ENCODE measurements at regions not wholly inside any gene's neighbourhood (a gene's known extent, or its start where the extent isn't known, plus 50 kb on each side); places are given as distances from the start of the nearest gene placed in this dataset.

GRCh38 chr2:33746208-33746800, 147.2 kb upstream of the FAM98A start:
- intact Hi-C loops (cut with micrococcal nuclease): no loop called here
- H3K79me2 ChIP-seq (ENCODE audit: insufficient read depth, low read length): no peaks in the 10 kb centered on the region
- H3K4me3 ChIP-seq (replicated peaks in 1 of 3; ENCODE audit: low read depth in 2 of 3, low read length in 3 of 3): no peak overlapping the region
- Mint-ChIP-seq H3K27me3 (ENCODE audit: low read depth in 3 of 3) (peaks cover 0 to 4% (median 3%) of the 10 kb centered on the region in 3 donors), H3K36me3 (no peaks in the 10 kb centered on the region), H3K4me1 (no peaks in the 10 kb centered on the region), H3K4me3 (no peak overlapping the region), H3K27ac (no peak overlapping the region), H3K9me3 (peaks cover 7 to 25% (median 14%) of the 10 kb centered on the region in 7 donors)
- H3K9ac ChIP-seq (ENCODE audit: insufficient read depth, low read length, poor library complexity, severe bottlenecking): no peak overlapping the region
- no peaks in the 10 kb centered on the region for H3K27me3 ChIP-seq (ENCODE audit: control insufficient read depth in 2 of 2, insufficient read depth in 2 of 2, low read length in 2 of 2)
- no peaks in the 10 kb centered on the region for H4K20me1 ChIP-seq (ENCODE audit: insufficient read depth, low read length)
- 80% methylated on average over 1 of the region's 2 CpGs for WGBS (ENCODE audit: insufficient coverage)
- H2AFZ ChIP-seq (ENCODE audit: insufficient read depth, low read depth, low read length, poor library complexity, severe bottlenecking): no peak overlapping the region
- peaks cover 22 to 24% of the 10 kb centered on the region in 2 donors for H3K9me3 ChIP-seq (replicated peaks in 1 of 2; ENCODE audit: control insufficient read depth in 1 of 2, insufficient read depth in 1 of 2, low read length in 2 of 2)
- no peaks in the 10 kb centered on the region for H3K36me3 ChIP-seq (replicated peaks in 1 of 2; ENCODE audit: control insufficient read depth in 1 of 2, insufficient read depth in 2 of 2, low read length in 2 of 2)
- H3K4me1 ChIP-seq (ENCODE audit: control insufficient read depth in 1 of 2, insufficient read depth in 2 of 2, low read length in 2 of 2): no peaks in the 10 kb centered on the region
- H3K4me2 ChIP-seq (replicated peaks; ENCODE audit: extremely low read depth, low read length, poor library complexity, severe bottlenecking): no peak overlapping the region
- no peak for DNase-seq
- TF ChIP-seq, protein P1, sequence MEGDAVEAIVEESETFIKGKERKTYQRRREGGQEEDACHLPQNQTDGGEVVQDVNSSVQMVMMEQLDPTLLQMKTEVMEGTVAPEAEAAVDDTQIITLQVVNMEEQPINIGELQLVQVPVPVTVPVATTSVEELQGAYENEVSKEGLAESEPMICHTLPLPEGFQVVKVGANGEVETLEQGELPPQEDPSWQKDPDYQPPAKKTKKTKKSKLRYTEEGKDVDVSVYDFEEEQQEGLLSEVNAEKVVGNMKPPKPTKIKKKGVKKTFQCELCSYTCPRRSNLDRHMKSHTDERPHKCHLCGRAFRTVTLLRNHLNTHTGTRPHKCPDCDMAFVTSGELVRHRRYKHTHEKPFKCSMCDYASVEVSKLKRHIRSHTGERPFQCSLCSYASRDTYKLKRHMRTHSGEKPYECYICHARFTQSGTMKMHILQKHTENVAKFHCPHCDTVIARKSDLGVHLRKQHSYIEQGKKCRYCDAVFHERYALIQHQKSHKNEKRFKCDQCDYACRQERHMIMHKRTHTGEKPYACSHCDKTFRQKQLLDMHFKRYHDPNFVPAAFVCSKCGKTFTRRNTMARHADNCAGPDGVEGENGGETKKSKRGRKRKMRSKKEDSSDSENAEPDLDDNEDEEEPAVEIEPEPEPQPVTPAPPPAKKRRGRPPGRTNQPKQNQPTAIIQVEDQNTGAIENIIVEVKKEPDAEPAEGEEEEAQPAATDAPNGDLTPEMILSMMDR (IDR thresholded peaks at IDR 0.05): no peak
- H3K27ac ChIP-seq (ENCODE audit: low read depth in 1 of 2, low read length in 2 of 2): no peak overlapping the region

DNA sequence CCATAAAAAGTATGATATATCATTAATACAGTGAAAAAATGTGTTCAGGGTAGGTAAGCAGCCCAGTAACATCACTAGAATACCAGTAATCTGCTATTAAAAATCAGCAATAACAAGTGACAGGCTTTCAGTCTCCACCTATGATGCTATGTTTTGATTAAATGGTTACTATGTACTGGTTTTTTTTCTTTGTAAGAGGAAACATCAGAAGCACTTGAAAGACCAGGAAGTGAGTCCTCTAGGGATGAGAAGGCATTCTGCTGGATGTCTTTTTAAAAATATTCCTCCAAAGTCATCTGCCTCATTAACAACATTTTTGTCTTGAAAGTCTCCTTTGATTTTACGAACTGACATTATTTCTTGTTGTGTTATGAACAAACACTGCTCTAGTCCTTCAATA, 136.0 kb upstream of the FAM98A start:
- whole genome bisulfite sequencing (ENCODE audit: insufficient coverage): no CpG with 5 or more reads among the region's 1 CpG
- H3K36me3 ChIP-seq (replicated peaks in 1 of 2; ENCODE audit: control insufficient read depth in 1 of 2, insufficient read depth in 2 of 2, low read length in 2 of 2): no peaks in the 10 kb centered on the region
- no peak overlapping the region for H3K4me3 ChIP-seq (replicated peaks in 1 of 3; ENCODE audit: low read depth in 2 of 3, low read length in 3 of 3)
- H3K4me1 ChIP-seq (ENCODE audit: control insufficient read depth in 1 of 2, insufficient read depth in 2 of 2, low read length in 2 of 2): no peaks in the 10 kb centered on the region
- no peak overlapping the region for H2AFZ ChIP-seq (ENCODE audit: insufficient read depth, low read depth, low read length, poor library complexity, severe bottlenecking)
- Mint-ChIP-seq H3K27me3 (ENCODE audit: low read depth in 3 of 3) (peaks cover 0 to 2% (median 0%) of the 10 kb centered on the region in 3 donors), H3K27ac (no peak overlapping the region), H3K4me1 (no peaks in the 10 kb centered on the region), H3K36me3 (no peaks in the 10 kb centered on the region), H3K9me3 (peaks cover 0 to 9% (median 4%) of the 10 kb centered on the region in 7 donors), H3K4me3 (no peak overlapping the region)
- no peaks in the 10 kb centered on the region for H3K27me3 ChIP-seq (ENCODE audit: control insufficient read depth in 2 of 2, insufficient read depth in 2 of 2, low read length in 2 of 2)
- TF ChIP-seq, protein P1 (IDR thresholded peaks at IDR 0.05): no peak
- no peaks in the 10 kb centered on the region for H3K79me2 ChIP-seq (ENCODE audit: insufficient read depth, low read length)
- H4K20me1 ChIP-seq (ENCODE audit: insufficient read depth, low read length): no peaks in the 10 kb centered on the region
- H3K27ac ChIP-seq (ENCODE audit: low read depth in 1 of 2, low read length in 2 of 2): no peak overlapping the region
- no peaks in the 10 kb centered on the region for H3K9me3 ChIP-seq (replicated peaks in 1 of 2; ENCODE audit: control insufficient read depth in 1 of 2, insufficient read depth in 1 of 2, low read length in 2 of 2)
- intact Hi-C loops (cut with micrococcal nuclease): no loop called here
- H3K9ac ChIP-seq (ENCODE audit: insufficient read depth, low read length, poor library complexity, severe bottlenecking): no peak overlapping the region
- H3K4me2 ChIP-seq (replicated peaks; ENCODE audit: extremely low read depth, low read length, poor library complexity, severe bottlenecking): no peak overlapping the region
- DNase-seq: no peak

Data from CD14-positive monocyte (primary cell).